ENCODE measurements at regions not wholly inside any gene's neighbourhood (a gene's known extent, or its start where the extent isn't known, plus 50 kb on each side); places are given as distances from the start of the nearest gene placed in this dataset.

GRCh38 chr10:57494486-57494885 lies 773.2 kb downstream of the IPMK start:
- TF ChIP-seq CTCF (IDR thresholded peaks at IDR 0.05) (no peak), POLR2A (IDR thresholded peaks at IDR 0.05) (no peak)
